Testis (tissue), 2 donors: ENCODE measurements at regions not wholly inside any gene's neighbourhood (a gene's known extent, or its start where the extent isn't known, plus 50 kb on each side); places are given as distances from the start of the nearest gene placed in this dataset.

Experiments
- CTCF ChIP-seq, 3 experiments: fragments of 450-650 bp in 2 of 3; fragments of 200-600 bp in 1 of 3; sonication (generic) in 1 of 3; IDR thresholded peaks; one replicate each; pipeline ENCODE4 v1.5.1; 2016 to 2019; ENCODE audit warnings: antibody characterized with exemption in 3 of 3, mild to moderate bottlenecking in 2 of 3, moderate library complexity in 1 of 3
- POLR2A ChIP-seq: fragments of 450-650 bp; IDR thresholded peaks from one replicate; pipeline ENCODE4 v1.6.1; 2017; ENCODE audit warnings: antibody characterized with exemption, mild to moderate bottlenecking, moderate library complexity

GRCh38 chr19:5253406-5254110 lies 87.1 kb downstream of the PTPRS start:
- TF ChIP-seq CTCF (IDR thresholded peaks at IDR 0.05) (no peak), POLR2A (no peak)
